ENCODE measurements at regions not wholly inside any gene's neighbourhood (a gene's known extent, or its start where the extent isn't known, plus 50 kb on each side); places are given as distances from the start of the nearest gene placed in this dataset.

- TF ChIP-seq CTCF (IDR thresholded peaks at IDR 0.05 in 8 of 11, conservative IDR thresholded peaks at IDR 0.05 in 3 of 11) (no peak), POLR2A (IDR thresholded peaks at IDR 0.05) (no peak)
These were observed 1068.3 kb downstream of the KHDRBS2 start for GRCh38 chr6:61217714-61218113.

Data from spleen (tissue), 7 donors.